Occipital lobe (tissue), 2 donors: ENCODE measurements at regions not wholly inside any gene's neighbourhood (a gene's known extent, or its start where the extent isn't known, plus 50 kb on each side); places are given as distances from the start of the nearest gene placed in this dataset. TPM values are rescaled to one million over a fixed set of nuclear protein-coding genes. Genes with fewer than 3 reads are reported as not detected.

Experiments used
- DNase-seq: peaks from one replicate; lab custom pipeline; 2025; lab: John Stamatoyannopoulos, UW
- small RNA-seq: library from RNA; depleted of rRNA; stranded (forward); fragments of <200 nt; gene quantifications from one replicate; pipeline ENCODE3, GENCODE V24; 2014

GRCh38 chr12:13299457-13299856 lies 102.9 kb downstream of the EMP1 start:
- DNase-seq: no peak

- no peak for DNase-seq
These were observed 96.6 kb downstream of the EMP1 start for GRCh38 chr12:13293096-13293495.

- no peak for DNase-seq
These were observed 93.2 kb downstream of the EMP1 start for GRCh38 chr12:13289653-13290289.

DNA sequence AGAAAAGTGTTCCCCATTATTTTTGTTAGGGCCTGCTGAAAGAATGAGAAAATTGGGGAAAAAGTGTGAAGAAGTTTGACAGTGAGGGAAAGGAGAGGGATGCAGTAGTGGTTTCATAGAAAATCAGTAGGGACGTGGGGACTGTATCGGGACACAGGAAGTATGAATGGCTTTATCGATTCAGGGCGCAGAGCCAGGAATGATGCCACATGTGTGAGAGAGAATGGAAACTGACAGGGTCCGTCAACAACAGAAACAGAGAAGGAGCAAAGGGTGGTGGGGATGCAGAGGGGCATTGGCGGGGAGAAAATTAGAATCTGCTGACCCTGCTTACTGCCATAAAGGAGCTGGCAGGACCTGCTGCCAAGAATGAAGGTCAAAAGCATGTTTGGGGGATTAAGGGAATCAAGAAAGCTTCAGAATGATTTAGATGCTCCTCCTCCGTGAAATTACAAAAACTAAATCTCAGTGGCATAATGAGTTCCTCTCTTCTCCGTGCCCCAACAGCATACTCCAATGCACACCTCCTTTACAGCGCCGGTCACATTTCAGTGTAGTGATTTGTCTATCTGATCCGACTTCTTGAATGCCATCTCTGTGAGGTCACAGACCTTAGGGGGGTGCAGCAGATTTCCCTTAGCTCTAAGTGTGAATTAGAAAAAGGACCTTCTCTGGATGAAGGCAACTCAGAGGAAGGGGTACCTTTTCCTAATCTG lies 92.6 kb downstream of the EMP1 start:
- no peak for DNase-seq

DNA sequence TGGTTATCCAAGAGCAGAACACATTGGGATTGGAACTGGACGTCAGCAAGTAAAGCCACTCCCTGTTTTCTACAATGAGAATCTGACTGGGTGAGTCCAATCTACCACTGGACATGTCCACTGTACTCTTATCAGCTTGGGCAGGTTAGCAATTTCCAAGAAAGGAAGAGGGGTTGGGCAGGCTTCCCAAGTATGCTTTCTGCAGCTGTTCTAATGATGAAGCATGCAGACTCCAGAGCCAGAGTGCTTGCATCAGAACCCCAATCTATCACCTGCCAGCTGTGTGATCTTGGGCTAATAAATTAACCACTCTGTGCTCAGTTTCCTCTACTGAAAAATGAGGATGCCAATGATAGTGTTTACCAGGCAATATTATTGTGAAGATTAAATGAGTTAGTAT lies 92.0 kb downstream of the EMP1 start:
- no peak for DNase-seq

DNA sequence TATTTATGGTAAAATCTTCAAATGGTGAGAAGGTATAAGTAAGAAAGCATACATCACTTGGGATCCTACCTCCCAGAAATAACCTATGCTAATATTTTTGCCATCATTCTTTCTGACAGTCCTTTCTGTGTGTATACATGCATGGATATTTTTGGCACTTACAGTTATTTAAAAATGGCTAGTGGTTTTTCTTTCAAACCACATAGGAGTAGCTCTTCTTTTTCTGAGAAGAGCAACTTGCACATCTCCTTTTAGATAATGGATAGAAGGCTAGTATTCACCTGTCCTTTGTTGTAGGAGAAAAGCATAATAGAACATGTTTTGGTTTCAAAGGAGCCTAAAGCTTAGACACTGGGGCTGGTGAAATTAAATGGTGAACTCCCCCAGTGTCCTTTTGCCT lies 87.3 kb downstream of the EMP1 start:
- no peak for DNase-seq

- no peak for DNase-seq
These were observed 86.3 kb downstream of the EMP1 start for GRCh38 chr12:13282861-13283260.

DNA sequence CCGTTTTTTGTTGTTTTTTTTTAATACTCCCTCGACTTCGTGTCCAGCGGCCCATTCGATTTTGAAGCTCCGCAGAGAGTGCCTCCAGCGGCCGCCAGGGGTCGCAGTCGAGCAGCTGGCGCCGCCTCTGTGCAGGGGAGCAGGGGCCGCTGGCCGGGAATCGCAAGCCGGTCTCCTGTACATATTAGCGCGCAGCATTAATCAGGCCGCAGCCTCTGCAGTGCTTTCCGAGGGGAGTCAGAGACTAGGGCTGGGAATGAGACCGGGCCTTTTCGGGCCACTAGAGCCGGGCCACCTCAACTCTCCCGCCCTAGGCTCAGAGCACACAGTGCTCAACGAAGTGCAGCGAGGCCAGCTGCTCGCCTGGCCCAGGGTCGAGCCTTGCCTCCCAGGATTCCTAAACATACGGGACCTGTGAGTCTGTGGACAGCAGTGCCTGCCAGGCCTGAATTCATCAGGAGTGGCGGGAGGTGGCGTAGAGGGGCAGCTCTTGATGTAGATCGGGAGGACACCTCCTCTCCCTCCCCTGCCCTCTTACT lies 81.8 kb downstream of the EMP1 start:
- peak; percentile 54 for DNase-seq

DNA sequence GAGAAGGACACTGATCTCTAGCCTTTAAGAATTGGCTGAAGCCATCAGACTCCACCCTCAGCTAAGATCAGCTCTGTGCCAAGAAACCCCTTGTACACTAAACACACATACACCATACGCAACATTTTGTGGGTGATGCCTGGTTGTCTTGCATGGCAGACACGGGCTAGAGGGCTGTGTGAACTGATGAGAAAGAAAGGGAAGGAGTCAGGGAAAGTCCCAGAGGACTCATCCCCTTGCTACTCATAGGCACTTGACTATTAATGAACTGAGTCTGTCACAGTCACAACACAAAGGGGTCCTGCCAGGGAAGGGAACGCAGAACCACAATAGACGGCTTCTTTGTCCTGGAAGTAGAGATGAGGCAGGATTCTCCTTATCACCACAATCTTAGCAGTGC lies 80.8 kb downstream of the EMP1 start:
- no peak for DNase-seq

DNA sequence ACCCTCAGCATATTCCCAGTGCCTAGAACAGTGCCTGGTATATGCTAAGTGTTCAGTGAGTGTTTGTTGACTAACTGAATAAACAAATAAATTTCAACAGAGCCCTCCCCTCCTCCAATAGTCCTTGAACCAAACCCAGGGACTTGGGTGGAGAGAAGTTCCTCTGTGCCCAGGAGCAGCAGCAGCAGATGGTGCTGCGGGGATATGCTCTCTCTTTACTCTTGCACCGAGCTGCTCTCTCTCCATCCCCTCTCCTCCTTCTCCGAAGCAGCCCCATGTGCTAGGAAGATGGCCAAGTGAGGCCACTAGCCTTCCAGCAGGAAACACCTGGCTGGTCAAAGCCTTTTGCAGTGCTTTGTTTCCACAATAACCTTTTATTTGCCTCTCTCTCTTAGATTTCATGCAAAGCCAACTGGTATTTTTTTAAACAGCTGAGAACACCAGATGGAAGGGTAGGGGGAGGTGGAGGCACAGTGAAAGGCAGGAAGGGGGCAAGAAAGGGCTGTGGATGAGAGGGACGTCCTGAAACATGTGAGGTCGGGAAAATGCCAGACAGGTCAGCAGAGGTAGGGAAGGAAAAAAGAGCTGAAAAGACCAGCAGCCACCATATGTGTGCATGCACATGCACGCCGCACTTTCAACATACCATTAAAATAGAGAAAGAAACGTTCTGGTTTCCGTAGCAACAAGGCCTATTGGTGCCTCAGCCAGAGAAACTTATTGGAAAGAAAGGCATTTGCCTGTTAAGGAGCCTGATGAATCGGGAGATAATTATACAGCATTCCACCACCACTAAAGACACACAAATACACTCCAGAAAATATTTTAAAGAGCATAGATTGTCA lies 78.9 kb downstream of the EMP1 start:
- no peak for DNase-seq

- peak; percentile 18 for DNase-seq
These were observed 77.3 kb downstream of the EMP1 start for GRCh38 chr12:13273850-13274249.

DNA sequence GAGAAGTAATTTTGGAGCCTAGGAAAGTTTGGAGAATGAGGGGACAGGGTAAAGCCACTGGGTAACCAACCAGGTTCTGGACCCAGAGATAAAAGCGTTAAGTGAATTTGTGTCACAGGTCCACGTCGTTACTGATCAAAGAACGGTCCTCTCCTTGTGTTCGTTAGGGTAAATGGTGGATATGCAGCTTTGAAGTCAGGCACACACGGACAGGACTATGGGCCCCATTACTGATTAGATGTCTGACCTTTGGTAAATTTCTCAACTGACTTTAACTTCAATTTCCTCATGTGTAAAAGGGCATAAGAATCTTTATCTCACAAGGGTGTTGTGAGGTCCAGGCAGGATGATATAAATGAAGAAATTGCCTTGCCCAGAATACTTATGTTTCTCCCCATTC lies 76.6 kb downstream of the EMP1 start:
- no peak for DNase-seq

DNA sequence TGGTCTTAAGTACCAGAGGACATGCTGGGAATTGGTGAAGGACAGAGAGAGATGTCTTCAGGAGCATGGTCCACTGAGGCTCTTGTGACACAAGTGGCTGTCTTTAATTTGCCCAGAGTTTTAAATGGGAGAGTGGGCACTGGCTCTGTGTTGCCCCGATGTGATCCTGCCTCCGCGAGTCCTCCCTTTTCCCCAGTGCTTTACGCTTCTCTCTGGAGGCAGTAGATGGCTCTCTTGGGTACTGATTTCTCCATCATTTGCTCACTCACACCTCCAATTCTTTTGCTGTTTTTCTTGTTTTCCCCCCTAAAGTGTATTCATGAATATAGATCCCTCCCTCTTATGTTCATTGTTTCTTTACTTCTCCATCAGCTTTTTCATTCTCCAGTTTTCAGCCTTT lies 74.3 kb downstream of the EMP1 start:
- DNase-seq: no peak

Small RNAs in the stretch of these regions (small RNA-seq; reads per million reads assigned to genes)
- gene RNA5SP353: not detected
- gene RNU6-590P: not detected
